Skeletal muscle tissue (tissue), 3 donors: ENCODE measurements at regions not wholly inside any gene's neighbourhood (a gene's known extent, or its start where the extent isn't known, plus 50 kb on each side); places are given as distances from the start of the nearest gene placed in this dataset.

Experiments used
- H3K27ac ChIP-seq: one replicate; pipeline ENCODE4 v1.7.0; 2013; ENCODE audit warnings: mild to moderate bottlenecking, low read depth, low read length, inconsistent platforms
- H3K27me3 ChIP-seq, 3 donors: one replicate each; pipeline ENCODE4 v1.7.0; 2013; ENCODE audit warnings: low read length in 3 of 3; ENCODE audit not compliant: control insufficient read depth in 3 of 3, insufficient read depth in 3 of 3
- H3K36me3 ChIP-seq, 3 donors: one replicate each; pipeline ENCODE4 v1.7.0; 2013; ENCODE audit warnings: low read length in 3 of 3; ENCODE audit not compliant: control insufficient read depth in 3 of 3, insufficient read depth in 3 of 3
- H3K4me1 ChIP-seq, 3 donors: one replicate each; pipeline ENCODE4 v1.7.0; 2013; ENCODE audit warnings: low read length in 3 of 3, mild to moderate bottlenecking in 3 of 3; ENCODE audit not compliant: control insufficient read depth in 3 of 3, insufficient read depth in 3 of 3
- H3K4me3 ChIP-seq, 3 donors: one replicate each; pipeline ENCODE4 v1.7.0; 2013; ENCODE audit warnings: low read length in 3 of 3
- H3K9ac ChIP-seq, 3 donors: one replicate each; pipeline ENCODE4 v1.7.0; 2013; ENCODE audit warnings: low read length in 3 of 3, mild to moderate bottlenecking in 3 of 3, moderate library complexity in 2 of 3, low read depth in 1 of 3
- H3K9me3 ChIP-seq, 3 donors: one replicate each; pipeline ENCODE4 v1.7.0; 2013; ENCODE audit warnings: low read length in 3 of 3; ENCODE audit not compliant: control insufficient read depth in 3 of 3
- donor health status: Osteomylitis.

DNA sequence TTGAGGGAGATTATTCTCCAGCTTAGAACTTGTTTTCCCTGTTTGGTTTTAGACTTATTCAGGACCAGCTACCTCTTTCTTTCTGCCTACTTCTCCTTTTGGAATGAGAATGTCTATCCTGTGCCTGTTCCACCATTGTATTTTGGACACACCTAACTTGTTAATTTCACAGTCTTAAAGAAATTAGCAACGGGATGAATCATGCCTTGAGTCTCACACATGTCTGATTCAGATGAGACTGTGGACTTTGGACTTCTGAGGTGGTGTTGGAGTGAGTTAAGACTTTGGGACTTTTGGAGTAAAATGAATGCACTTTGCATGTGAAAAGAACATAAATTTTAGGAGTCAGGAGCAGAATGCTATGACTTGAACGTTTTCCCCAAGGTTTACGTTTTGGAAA, 581.4 kb downstream of the CDH11 start:
- Histone ChIP-seq H3K36me3 (no peaks in the 10 kb centered on the region), H3K4me1 (no peaks in the 10 kb centered on the region), H3K4me3 (no peak overlapping the region), H3K9me3 (no peaks in the 10 kb centered on the region), H3K27ac (no peak overlapping the region), H3K9ac (no peak overlapping the region), H3K27me3 (no peaks in the 10 kb centered on the region)

DNA sequence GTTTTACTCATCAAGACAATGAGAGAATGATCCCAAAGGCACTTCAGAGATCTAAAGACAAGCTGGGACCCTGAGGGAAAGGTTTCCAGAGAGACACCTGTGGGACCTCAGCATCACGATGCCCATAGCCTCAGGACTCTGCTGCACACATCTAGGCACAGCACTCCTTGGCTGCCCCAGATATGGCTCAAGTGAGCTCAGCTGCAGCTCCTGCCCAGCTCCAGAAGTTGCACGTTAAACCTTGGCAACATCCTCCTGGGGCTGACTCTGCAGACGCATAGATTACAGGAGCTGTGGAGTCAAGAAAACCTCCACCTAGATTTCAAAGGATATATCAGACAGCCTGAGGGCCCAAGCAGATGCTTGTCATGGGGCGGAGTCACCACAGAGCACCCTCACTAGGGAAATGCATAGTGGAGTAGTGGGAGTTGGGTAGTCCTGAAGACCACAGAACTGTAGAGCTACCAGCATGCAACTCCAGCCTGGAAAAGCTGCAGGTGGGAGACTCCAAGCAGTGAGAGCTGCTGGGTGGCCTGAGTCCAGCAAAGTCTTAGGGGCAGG, 582.0 kb downstream of the CDH11 start:
- H3K4me3 ChIP-seq, result no peak overlapping the region
- H3K4me1 ChIP-seq, result no peaks in the 10 kb centered on the region
- H3K9me3 ChIP-seq, result no peaks in the 10 kb centered on the region
- no peaks in the 10 kb centered on the region for H3K27me3 ChIP-seq
- H3K9ac ChIP-seq, result no peak overlapping the region
- no peak overlapping the region for H3K27ac ChIP-seq
- no peaks in the 10 kb centered on the region for H3K36me3 ChIP-seq

DNA sequence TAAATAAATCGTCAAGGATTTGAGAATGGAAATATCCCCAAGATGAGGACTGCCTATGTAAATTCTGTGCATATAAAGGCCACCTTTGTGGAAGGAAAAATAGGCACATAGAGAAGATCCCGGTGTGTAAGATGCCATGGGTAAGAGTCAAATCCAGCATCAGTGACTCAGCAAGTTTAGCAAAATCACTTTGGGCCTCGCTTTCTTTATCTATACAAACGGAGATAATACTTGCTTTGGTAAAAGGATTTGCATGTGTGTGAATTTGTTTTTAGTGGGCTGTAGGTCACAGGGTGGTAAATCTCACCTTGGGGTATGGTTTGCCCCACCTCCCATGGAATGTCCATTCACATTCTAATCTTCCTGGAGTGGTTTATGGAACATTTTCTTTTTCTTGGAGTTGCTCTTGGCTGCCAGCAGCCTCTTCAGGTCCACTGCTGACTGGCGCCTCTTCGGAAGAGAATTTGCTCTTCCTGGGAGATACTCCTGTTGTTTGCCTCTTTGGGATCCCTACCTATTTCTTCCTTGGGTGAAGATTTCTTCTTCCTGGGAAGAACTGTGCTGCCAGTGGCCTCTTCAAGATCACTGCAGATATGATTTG, 587.6 kb downstream of the CDH11 start:
- no peaks in the 10 kb centered on the region for H3K4me1 ChIP-seq
- no peak overlapping the region for H3K27ac ChIP-seq
- no peak overlapping the region for H3K4me3 ChIP-seq
- no peaks in the 10 kb centered on the region for H3K27me3 ChIP-seq
- H3K9ac ChIP-seq, result no peak overlapping the region
- no peaks in the 10 kb centered on the region for H3K9me3 ChIP-seq
- H3K36me3 ChIP-seq, result no peaks in the 10 kb centered on the region

GRCh38 chr16:64532691-64533090, 589.2 kb downstream of the CDH11 start:
- no peak overlapping the region for H3K9ac ChIP-seq
- no peaks in the 10 kb centered on the region for H3K36me3 ChIP-seq
- H3K27me3 ChIP-seq, result no peaks in the 10 kb centered on the region
- no peaks in the 10 kb centered on the region for H3K4me1 ChIP-seq
- no peak overlapping the region for H3K4me3 ChIP-seq
- H3K27ac ChIP-seq, result no peak overlapping the region
- H3K9me3 ChIP-seq, result no peaks in the 10 kb centered on the region

DNA sequence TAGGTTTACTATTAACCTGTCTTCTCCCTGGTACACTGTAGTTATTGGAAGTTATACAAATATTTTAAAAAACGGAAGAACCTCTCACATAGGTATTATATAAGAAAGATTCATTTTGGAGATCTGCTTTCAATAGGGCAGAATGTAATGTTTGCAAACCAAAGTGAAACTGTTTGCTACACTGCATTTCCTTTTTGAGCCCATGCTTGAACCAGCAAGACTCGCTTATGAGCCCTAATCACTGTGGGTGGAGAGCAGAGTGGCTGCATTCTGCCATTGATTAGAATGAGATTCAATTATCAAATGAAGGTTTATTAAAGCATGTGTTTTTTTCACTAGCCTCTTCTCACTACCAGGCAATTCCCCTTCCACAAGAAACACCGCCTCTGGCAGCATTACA, 589.7 kb downstream of the CDH11 start:
- H3K36me3 ChIP-seq, result no peaks in the 10 kb centered on the region
- no peak overlapping the region for H3K4me3 ChIP-seq
- no peaks in the 10 kb centered on the region for H3K4me1 ChIP-seq
- no peak overlapping the region for H3K9ac ChIP-seq
- H3K27me3 ChIP-seq, result no peaks in the 10 kb centered on the region
- no peak overlapping the region for H3K27ac ChIP-seq
- H3K9me3 ChIP-seq, result no peaks in the 10 kb centered on the region

GRCh38 chr16:64531401-64531800, 590.5 kb downstream of the CDH11 start:
- Histone ChIP-seq H3K27me3 (no peaks in the 10 kb centered on the region), H3K27ac (no peak overlapping the region), H3K9ac (no peak overlapping the region), H3K36me3 (no peaks in the 10 kb centered on the region), H3K9me3 (no peaks in the 10 kb centered on the region), H3K4me3 (no peak overlapping the region), H3K4me1 (no peaks in the 10 kb centered on the region)

DNA sequence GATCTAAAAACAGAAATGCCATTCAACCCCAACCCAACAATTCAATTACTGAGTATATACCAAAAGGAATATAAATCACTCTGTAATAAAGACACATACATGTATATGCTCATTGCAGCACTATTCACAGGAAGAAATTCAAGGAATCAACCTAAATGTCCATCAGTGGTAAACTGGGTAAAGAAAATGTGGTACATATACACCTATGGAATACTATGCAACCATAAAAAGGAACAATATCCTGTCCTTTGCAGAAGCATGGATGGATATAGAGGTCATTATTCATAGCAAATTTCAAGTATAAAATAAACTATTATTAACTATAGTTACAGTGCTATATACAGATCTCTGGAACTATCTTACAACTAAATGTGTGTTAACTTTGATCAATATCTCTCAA, 599.3 kb downstream of the CDH11 start:
- Histone ChIP-seq H3K4me3 (no peak overlapping the region), H3K9me3 (no peaks in the 10 kb centered on the region), H3K27ac (no peak overlapping the region), H3K36me3 (no peaks in the 10 kb centered on the region), H3K9ac (no peak overlapping the region), H3K4me1 (no peaks in the 10 kb centered on the region), H3K27me3 (no peaks in the 10 kb centered on the region)

DNA sequence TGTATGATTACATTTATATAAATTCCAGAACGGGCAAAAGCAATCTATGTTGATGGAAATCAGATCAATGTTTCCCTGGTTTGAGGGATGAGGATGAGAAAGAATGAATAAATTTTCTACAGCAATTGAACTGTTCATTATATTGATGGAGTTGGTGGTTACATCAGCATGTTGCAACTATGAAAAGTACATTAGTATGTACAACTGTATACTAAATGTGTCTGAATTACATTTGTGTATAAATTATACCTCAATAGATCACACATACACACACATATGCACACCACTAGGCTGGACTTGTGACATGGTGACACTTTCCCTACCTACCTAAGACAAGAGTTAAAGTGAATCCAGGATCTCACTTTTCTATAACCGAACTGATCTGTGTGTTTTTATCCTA, 608.0 kb downstream of the CDH11 start:
- no peak overlapping the region for H3K27ac ChIP-seq
- no peaks in the 10 kb centered on the region for H3K27me3 ChIP-seq
- H3K4me3 ChIP-seq, result no peak overlapping the region
- H3K9ac ChIP-seq, result no peak overlapping the region
- no peaks in the 10 kb centered on the region for H3K9me3 ChIP-seq
- no peaks in the 10 kb centered on the region for H3K36me3 ChIP-seq
- H3K4me1 ChIP-seq, result no peaks in the 10 kb centered on the region

GRCh38 chr16:64507240-64508024, 614.4 kb downstream of the CDH11 start:
- Histone ChIP-seq H3K27ac (no peak overlapping the region), H3K36me3 (no peaks in the 10 kb centered on the region), H3K4me1 (no peaks in the 10 kb centered on the region), H3K4me3 (no peak overlapping the region), H3K27me3 (no peaks in the 10 kb centered on the region), H3K9ac (no peak overlapping the region), H3K9me3 (peaks cover 0 to 9% (median 0%) of the 10 kb centered on the region in 3 donors)

GRCh38 chr16:64499211-64499610, 622.7 kb downstream of the CDH11 start:
- Histone ChIP-seq H3K36me3 (no peaks in the 10 kb centered on the region), H3K4me3 (no peak overlapping the region), H3K27me3 (no peaks in the 10 kb centered on the region), H3K27ac (no peak overlapping the region), H3K9ac (no peak overlapping the region), H3K4me1 (no peaks in the 10 kb centered on the region), H3K9me3 (no peaks in the 10 kb centered on the region)
